ENCODE measurements at regions not wholly inside any gene's neighbourhood (a gene's known extent, or its start where the extent isn't known, plus 50 kb on each side); places are given as distances from the start of the nearest gene placed in this dataset.

DNA sequence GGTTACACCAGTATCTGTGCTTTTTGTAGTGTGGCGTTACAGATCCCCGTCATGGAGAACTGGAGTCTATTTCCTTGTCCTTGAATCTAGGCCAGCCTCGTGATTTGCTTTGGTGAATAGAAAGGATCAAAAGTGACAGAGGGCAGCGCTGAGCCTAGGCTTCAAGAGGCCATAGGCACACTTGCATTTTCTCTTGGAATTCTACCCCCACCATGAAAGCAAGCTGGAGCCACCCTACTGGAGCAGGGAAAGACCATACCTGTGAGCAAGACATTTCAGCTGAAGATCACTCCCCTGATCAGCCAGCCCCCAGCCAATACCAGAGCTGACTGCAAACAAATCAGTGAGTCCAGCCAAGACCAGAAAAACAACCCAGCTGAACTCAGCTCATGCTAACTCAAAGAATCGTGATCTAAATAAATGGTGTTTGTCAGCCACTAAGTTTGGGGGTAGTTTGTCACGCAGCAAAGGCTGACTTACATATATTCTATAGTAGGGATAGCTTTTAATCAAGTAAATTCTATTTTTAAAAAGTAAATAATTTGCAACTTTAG, 521.9 kb upstream of the TBX3 start:
- TF ChIP-seq, protein P1, sequence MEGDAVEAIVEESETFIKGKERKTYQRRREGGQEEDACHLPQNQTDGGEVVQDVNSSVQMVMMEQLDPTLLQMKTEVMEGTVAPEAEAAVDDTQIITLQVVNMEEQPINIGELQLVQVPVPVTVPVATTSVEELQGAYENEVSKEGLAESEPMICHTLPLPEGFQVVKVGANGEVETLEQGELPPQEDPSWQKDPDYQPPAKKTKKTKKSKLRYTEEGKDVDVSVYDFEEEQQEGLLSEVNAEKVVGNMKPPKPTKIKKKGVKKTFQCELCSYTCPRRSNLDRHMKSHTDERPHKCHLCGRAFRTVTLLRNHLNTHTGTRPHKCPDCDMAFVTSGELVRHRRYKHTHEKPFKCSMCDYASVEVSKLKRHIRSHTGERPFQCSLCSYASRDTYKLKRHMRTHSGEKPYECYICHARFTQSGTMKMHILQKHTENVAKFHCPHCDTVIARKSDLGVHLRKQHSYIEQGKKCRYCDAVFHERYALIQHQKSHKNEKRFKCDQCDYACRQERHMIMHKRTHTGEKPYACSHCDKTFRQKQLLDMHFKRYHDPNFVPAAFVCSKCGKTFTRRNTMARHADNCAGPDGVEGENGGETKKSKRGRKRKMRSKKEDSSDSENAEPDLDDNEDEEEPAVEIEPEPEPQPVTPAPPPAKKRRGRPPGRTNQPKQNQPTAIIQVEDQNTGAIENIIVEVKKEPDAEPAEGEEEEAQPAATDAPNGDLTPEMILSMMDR (IDR thresholded peaks at IDR 0.05), result no peak
- no peak for DNase-seq (ENCODE audit: low spot score)
- Histone ChIP-seq H3K27ac (no peak overlapping the region), H3K4me3 (no peak overlapping the region)

DNA sequence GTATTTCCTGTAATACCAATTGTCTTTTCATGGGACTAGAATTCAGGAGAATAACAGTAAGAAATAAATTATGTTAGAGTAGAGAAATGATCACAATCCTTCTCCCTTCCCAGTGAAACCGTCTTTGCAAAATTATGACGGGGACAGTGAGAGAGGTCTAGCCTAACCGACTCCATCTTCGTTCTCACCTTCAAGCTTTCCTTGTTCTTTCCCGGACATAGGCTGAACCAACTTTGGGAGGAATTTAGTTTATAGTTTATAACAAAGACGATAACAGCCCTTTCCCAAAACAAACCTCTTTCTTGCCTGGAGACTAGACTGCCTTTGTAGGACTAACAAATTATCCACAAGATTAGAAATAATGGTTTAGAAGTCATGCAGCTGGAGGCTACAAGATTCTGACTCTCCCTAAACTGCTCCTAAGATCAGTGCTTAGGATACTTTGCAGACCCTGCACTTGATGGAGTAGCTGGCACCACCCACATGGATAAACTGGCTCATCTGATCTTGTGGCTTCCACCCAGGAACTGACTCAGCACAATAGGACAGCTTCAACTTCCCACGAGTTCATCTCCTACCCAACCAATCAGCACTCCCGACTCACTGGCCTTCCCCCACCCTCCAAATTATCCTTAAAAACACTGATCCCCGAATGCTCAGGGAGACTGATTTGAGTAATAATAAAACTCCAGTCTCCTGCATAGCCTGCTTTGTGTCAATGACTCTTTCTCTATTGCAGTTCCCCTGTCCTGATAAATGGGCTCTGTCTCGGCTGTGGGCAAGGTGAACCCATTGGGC, 521.2 kb upstream of the TBX3 start:
- DNase-seq (ENCODE audit: low spot score), result no peak
- H3K27ac ChIP-seq, result no peak overlapping the region
- no peak overlapping the region for H3K4me3 ChIP-seq
- TF ChIP-seq, protein P1 (IDR thresholded peaks at IDR 0.05), result no peak

GRCh38 chr12:115203701-115204100, 519.7 kb upstream of the TBX3 start:
- no peak overlapping the region for H3K4me3 ChIP-seq
- DNase-seq (ENCODE audit: low spot score), result no peak
- TF ChIP-seq, protein P1 (IDR thresholded peaks at IDR 0.05), result no peak
- no peak overlapping the region for H3K27ac ChIP-seq

DNA sequence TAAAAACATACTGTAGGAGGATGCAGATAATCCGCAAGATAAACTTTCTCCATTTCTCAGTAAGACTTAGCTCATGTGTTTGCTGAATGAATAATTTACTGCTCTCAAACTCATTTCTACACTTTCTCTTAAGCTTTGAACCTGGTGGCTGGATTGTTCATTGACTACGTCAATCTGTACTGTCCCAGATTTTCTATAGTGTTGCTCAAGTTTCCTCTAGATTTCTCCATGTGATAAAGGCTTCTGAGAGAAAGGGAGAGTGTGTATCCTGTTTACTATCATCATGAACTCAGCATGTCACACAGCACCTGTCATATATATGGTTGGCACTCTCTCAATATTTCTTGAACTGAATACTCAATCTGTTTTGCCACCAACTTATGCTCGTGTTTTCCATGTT, 518.0 kb upstream of the TBX3 start:
- Histone ChIP-seq H3K4me3 (no peak overlapping the region), H3K27ac (no peak overlapping the region)
- DNase-seq (ENCODE audit: low spot score), result no peak
- TF ChIP-seq, protein P1 (IDR thresholded peaks at IDR 0.05), result no peak

DNA sequence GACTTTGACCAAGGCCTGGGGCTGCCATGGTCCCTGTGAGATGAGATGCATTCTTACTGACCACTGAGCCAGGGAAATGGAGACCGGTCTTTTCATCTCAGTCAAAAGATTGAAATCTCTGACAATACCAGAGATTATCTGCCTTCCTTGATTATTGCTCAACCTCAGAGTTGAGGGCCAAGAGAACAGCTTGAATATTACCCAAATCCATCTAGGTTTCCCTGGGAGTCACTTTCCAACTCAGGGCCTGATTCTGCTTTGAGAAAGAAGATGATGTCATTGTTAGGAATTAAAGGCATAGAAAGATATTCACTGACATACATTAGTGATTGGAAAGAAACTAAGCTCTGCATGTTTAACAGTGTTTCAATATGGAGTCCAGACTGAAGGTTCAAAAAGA, 515.9 kb upstream of the TBX3 start:
- no peak overlapping the region for H3K27ac ChIP-seq
- H3K4me3 ChIP-seq, result no peak overlapping the region
- TF ChIP-seq, protein P1 (IDR thresholded peaks at IDR 0.05), result no peak
- no peak for DNase-seq (ENCODE audit: low spot score)

- DNase-seq (ENCODE audit: low spot score), result no peak
- TF ChIP-seq, protein P1 (IDR thresholded peaks at IDR 0.05), result no peak
These were observed 510.9 kb upstream of the TBX3 start for GRCh38 chr12:115194857-115195256.

GRCh38 chr12:115194448-115194847, 510.5 kb upstream of the TBX3 start:
- TF ChIP-seq, protein P1 (IDR thresholded peaks at IDR 0.05), result no peak
- Histone ChIP-seq H3K4me3 (no peak overlapping the region), H3K27ac (no peak overlapping the region)
- no peak for DNase-seq (ENCODE audit: low spot score)

More at GRCh38 chr12:115194857-115195256, 510.9 kb upstream of the TBX3 start:
- no peak overlapping the region for H3K4me3 ChIP-seq
- no peak overlapping the region for H3K27ac ChIP-seq

Measured in coronary artery (tissue), 2 donors.